ENCODE measurements at regions not wholly inside any gene's neighbourhood (a gene's known extent, or its start where the extent isn't known, plus 50 kb on each side); places are given as distances from the start of the nearest gene placed in this dataset.

GRCh38 chr10:78657163-78657861 is 411.5 kb upstream of the ZMIZ1 start:
- H3K4me3 ChIP-seq (ENCODE audit: low read depth, low read length): no peak overlapping the region
- peak; percentile 86 for TF ChIP-seq CTCF (conservative IDR thresholded peaks at IDR 0.05; ENCODE audit: low read depth, low read length)
- DNase-seq (ENCODE audit: low read depth): no peak

GRCh38 chr10:78657862-78658165 is 411.0 kb upstream of the ZMIZ1 start:
- TF ChIP-seq CTCF (conservative IDR thresholded peaks at IDR 0.05; ENCODE audit: low read depth, low read length): no peak
- DNase-seq (ENCODE audit: low read depth): no peak
- no peak overlapping the region for H3K4me3 ChIP-seq (ENCODE audit: low read depth, low read length)

GRCh38 chr10:78658645-78659597 is 409.8 kb upstream of the ZMIZ1 start:
- TF ChIP-seq CTCF (conservative IDR thresholded peaks at IDR 0.05; ENCODE audit: low read depth, low read length): no peak
- no peak for DNase-seq (ENCODE audit: low read depth)

GRCh38 chr10:78659598-78659967 is 409.2 kb upstream of the ZMIZ1 start:
- H3K4me3 ChIP-seq (ENCODE audit: low read depth, low read length): no peak overlapping the region
- DNase-seq (ENCODE audit: low read depth): no peak
- no peak for TF ChIP-seq CTCF (conservative IDR thresholded peaks at IDR 0.05; ENCODE audit: low read depth, low read length)

More at GRCh38 chr10:78658645-78659597, 409.8 kb upstream of the ZMIZ1 start:
- no peak overlapping the region for H3K4me3 ChIP-seq (ENCODE audit: low read depth, low read length)

- no peak for TF ChIP-seq CTCF (conservative IDR thresholded peaks at IDR 0.05; ENCODE audit: low read depth, low read length)
- H3K4me3 ChIP-seq (ENCODE audit: low read depth, low read length): no peak overlapping the region
- no peak for DNase-seq (ENCODE audit: low read depth)
Observed at GRCh38 chr10:78660446-78661106, 408.2 kb upstream of the ZMIZ1 start.

- TF ChIP-seq CTCF (conservative IDR thresholded peaks at IDR 0.05; ENCODE audit: low read depth, low read length): no peak
- H3K4me3 ChIP-seq (ENCODE audit: low read depth, low read length): no peak overlapping the region
- DNase-seq (ENCODE audit: low read depth): no peak
Observed at GRCh38 chr10:78663721-78664120, 405.0 kb upstream of the ZMIZ1 start.

Data from epithelial cell of proximal tubule (primary cell).